HG03108 (cell line): ENCODE measurements at regions not wholly inside any gene's neighbourhood (a gene's known extent, or its start where the extent isn't known, plus 50 kb on each side); places are given as distances from the start of the nearest gene placed in this dataset.

Experiments
- ATAC-seq: cut with Tn5 transposase; IDR thresholded peaks from one replicate; pipeline ENCODE4 v1.9.1; 2021; ENCODE audit warnings: moderate library complexity; ENCODE audit not compliant: unreplicated experiment

- no peak for ATAC-seq
Observed at GRCh38 chr1:29753244-29753643, 516.9 kb downstream of the PTPRU start.

GRCh38 chr1:29752141-29752540, 515.8 kb downstream of the PTPRU start:
- ATAC-seq: no peak

DNA sequence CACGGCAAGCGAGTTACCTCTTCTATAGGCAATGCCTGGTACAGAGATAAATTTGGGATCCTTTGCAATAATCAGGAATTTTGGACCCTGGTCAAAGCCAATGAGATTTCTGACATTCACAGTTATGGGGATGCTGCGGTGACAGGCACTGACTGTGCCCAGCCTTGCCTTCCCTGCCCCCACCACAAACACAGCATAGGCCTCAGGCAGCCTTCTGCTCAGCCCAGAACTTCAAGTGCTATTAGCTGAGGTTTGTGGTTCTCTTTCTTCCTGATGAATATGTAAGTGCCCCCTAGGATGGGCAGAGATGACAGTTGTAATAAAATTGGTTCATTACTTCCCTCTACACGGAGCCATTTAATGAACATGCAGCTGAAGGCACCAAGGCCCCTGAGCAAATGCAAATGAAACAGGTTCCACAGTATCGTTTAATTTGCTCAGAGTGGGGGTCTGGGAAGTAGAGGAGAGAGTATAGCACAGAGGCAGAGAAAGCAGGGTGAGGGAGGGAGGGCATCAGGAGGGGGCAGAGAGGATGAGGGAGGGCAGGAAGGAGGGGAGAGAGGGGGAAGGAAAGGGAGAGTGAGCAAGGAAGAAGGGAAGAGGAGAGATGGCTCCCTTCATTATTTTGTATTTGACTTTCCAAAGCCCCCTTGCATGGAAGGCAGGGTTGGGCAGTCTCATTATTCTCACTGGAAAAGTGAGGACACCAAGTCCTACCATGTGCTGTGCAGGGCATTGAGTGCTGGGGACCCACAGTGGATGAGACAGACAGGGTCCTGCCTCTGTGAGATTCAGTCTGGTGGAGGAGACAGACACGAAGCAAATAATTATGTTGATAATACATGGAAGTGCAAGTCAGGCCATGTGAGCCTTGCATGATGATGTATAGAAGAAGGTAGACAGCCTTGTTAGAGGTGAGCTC, 513.0 kb downstream of the PTPRU start:
- no peak for ATAC-seq

DNA sequence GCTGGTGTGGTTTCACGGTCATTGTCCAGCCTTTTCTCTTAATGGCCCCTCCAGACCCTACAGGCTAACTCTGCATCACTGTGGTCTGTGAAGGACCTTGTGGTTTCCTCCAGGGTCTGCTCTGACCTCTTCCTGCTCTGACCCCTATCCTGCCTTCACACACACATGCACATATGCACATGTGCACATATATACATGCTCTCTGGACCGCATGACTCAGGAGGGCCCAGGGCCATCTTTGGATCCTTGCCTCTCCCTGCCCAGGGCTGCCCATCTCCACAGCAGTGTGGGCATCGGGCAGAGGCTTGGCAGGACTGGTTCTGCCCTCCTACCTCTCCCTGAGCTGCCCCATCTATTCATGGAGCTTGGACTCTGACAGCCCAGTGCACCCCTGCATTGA, 510.9 kb downstream of the PTPRU start:
- no peak for ATAC-seq

- ATAC-seq: no peak
Observed at GRCh38 chr1:29746076-29746665, 509.8 kb downstream of the PTPRU start.

- no peak for ATAC-seq
Observed at GRCh38 chr1:29744684-29745490, 508.6 kb downstream of the PTPRU start.

DNA sequence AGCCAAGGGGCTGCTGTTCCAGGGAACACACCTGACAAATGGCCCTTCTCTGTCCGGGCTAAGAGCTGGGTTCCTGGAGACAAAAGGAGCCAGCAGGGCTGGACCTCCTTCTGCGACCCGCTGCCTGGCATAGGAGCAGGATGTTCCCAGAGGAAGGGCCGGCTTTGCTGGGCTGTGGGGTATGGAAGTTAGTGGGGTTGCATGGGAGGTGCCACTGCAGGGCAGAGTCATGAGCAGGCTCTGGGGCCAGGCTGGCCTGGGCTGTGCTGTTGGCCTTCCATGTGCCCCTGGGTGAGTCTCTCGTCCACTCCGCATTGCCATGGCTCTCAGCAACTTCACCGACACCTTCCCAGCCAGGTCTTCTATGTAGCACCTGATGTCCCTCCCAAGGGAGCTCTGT, 507.6 kb downstream of the PTPRU start:
- no peak for ATAC-seq

DNA sequence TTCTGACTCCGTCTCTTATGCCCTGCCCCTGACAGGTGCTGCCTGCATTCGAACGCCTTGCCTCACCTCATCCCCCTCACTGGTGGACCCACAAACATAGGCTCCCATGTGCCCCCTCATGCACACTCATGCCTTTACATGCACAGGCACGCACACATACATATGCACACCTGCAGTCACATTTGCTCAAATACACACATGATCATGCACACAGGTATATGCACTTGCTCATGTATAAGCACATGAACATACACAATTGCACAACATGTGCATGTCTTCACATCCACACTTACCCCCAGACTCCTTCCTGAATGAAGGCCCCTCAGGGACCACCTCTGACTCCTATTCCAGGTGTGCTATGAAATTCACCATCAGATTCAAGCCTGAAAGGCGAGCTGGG, 506.9 kb downstream of the PTPRU start:
- ATAC-seq: no peak

DNA sequence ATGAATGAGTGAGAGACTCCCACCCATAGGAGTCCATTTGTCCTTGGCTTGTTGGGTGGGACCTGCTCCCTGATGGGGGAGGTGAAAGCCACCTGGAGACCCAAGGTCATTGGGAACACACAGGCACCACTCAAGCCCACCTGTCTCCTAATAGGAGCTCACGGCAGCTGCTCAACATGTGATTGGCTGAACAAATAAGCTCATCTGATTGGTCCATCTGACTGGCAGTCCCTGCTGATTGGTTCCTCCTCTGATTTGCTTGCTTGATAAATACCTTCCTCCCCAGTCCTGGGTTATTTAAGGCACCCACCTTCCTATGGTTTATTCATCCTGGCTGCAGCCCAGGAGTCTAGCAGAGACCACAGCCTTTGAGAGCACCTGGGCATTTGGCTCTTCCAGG, 502.9 kb downstream of the PTPRU start:
- no peak for ATAC-seq

- ATAC-seq: no peak
Observed at GRCh38 chr1:29736582-29737188, 500.4 kb downstream of the PTPRU start.

GRCh38 chr1:29732453-29732852, 496.1 kb downstream of the PTPRU start:
- ATAC-seq: no peak

DNA sequence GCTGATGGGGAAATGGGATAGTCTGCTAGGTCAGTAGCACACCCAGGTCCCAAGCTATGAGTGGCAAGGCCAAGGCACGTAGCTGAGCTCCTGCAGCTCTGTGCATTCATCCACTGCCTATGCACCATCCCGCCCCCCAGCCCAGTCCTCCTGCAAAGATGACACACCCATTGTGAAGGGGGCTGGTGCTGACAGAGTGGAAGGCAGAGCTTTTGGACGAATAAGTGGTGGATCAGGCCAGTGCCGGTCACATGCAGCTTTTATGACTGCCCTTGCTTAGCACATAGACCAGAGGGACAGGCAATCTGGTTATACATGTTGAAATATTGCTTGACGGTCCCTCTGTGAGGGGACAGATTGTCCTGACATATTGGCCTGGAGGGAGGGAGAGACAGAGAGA, 494.3 kb downstream of the PTPRU start:
- no peak for ATAC-seq

DNA sequence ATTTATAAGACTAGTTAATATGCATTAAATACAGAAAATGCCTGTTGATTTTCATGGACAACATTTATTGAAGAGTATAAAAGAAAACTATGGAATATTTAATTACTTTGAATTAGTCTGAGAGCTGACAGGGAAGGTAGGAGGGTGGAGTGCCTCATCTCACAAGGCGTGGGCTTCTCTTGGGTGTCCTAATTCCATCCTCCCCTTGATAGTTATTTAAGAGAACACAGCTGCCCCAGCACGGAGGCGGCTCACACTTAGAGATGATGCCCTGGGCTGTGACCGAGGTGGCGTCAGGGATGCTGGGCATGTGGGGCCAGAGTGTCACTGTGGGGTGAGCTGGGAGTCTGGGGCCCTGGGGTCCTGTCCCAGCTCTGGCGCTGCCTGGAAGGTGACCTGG, 493.0 kb downstream of the PTPRU start:
- ATAC-seq: no peak

DNA sequence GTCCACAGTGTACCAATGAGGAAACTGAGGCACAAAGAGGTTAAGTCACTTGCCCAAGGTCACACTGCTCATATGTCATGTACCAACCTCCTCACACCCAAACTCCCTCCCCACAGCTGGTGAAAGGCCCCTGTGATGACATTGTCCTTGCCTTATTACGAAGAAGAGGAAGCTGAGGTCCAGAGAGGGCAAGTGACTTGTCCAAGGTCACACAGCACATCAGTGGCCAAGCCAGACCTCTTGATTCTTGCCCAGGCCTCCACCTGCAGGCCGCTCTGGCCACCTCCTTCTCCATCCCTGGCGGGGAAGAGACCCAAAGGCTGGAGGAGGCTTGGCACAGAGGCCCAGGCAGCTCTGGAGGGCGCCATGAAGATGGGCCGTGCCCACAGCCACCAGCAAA, 492.4 kb downstream of the PTPRU start:
- no peak for ATAC-seq

DNA sequence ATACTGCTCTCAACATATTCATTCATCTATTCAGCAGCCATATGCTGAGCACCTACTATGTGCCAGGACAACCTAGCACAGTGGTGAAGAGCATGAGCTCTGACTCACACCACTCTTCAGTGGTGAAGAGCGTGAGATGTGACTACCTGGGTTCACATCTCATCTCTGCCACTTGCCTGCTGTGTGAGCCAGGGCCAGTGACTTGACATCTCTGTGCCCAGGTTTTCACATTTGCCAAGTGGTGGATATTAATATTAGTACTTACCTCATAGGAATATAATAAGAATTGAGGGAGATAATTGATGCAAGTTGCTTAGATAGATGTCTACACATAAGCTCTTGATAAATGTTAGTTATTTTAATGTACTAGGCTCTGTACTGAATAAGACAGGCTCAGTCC, 488.9 kb downstream of the PTPRU start:
- ATAC-seq: no peak

- ATAC-seq: no peak
Observed at GRCh38 chr1:29722598-29722997, 486.3 kb downstream of the PTPRU start.

DNA sequence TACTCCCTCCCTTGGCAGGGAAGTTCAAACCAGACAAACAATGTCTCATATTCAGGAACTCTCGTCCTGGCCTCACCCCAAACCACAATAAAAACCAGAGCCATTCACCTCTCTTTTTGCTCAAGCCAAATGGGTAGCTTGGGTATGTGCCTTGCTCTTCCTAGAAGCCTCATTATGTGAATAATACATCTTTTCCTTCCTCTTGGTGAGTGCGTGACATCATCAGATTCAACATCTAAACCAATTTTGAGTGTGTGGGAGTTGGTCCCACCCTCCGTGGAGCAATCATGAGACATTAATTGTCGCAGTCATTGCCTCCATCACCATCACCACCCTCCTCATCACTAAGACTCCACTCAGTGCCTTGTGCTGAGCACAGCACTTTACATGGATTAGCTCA, 482.9 kb downstream of the PTPRU start:
- ATAC-seq: no peak

DNA sequence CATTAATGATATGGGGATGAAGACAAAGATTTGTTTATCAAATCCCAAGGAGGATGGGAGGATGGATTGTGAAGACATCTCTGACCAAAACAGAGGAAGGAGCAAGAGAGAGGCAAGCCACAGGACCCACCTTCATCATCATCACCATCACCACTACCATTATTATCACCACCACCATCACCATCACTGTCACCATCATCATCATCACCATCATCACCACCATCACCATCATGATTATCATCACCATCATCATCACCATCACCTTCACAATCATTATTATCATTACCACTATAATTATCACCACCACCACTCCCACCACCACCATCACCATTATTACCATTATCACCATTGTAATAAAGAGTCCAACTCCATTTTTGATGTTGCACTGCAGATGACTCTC, 482.5 kb downstream of the PTPRU start:
- no peak for ATAC-seq

DNA sequence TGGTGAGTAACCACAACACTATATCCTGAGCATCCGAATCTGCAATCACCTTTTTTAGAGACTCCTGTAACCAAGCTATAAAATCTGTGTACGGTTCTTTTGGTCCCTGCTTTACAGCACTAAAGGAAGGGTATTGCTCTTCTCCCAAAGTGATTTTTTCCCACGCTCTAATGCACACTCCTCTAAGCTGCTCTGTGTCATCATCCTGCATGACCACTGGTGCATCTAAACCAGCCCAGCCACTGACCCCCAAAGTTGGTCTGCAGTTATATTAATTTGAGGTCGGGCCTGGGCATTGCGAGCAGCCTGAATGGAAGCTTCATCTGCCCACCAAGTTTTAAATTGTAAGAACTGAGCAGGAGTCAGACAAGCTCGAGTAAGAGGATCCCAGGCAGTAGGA, 480.0 kb downstream of the PTPRU start:
- ATAC-seq: no peak

DNA sequence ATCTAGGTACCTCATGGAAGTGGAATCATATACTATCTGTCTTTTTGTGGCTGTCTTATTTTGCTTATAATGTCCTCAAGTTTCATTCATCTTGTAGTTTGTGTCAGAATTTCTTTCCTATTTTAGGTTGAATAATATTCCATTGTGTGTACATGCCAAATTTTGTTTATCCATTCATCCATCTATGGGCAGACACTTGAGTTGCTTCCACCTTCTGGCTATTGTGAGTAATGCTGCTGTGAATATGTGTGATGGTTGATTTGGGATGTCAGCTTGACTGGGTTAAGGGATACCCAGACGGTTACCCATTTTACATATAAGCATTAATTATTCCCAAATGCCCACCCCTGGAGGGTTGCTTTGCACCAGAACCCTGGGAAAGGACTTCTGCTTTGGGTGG, 477.5 kb downstream of the PTPRU start:
- no peak for ATAC-seq

- ATAC-seq: no peak
Observed at GRCh38 chr1:29712801-29713200, 476.5 kb downstream of the PTPRU start.
